HG02623 (cell line): ENCODE measurements at regions not wholly inside any gene's neighbourhood (a gene's known extent, or its start where the extent isn't known, plus 50 kb on each side); places are given as distances from the start of the nearest gene placed in this dataset.

Source experiments
- ATAC-seq: cut with Tn5 transposase; IDR thresholded peaks from one replicate; pipeline ENCODE4 v1.9.1; 2021; ENCODE audit warnings: moderate library complexity; ENCODE audit not compliant: unreplicated experiment

DNA sequence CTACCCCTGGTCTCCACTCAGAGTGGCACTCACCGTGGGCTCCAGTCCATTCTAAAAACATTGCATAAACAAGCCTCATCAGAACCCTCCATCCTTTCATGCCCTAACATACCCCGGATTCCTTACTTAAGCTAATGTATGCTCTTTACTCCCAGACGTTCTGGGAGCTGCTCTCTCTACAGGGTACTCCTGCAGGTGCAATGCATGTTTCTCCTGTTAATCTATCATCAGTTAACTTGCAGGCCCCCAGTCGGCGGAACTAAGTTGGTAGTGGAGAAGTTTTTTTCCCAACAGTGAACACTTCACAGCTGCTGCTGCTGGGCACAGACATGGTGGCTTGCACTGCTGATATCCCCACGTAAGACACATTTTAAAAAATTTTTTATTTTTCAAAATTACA lies 161.6 kb upstream of the FAT1 start:
- no peak for ATAC-seq

DNA sequence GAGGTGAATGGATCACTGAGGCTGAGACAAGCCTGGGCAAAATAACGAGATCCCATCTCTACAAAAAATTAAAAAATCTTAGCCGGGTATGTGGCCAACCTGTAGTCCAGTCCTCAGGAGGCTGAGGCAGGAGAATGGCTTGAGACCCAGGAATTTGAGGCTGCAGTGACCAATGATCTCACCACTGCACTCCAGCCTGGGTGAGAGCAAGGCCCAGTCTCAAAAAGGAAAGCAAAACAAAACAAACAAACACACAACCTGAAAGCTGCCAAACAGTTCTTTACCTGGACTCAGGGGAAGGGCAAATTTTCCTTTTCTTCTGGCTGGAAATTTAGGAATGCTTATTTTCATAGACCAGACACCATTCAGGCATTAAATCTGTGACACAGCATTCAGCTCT lies 163.1 kb upstream of the FAT1 start:
- no peak for ATAC-seq

- no peak for ATAC-seq
These were observed 163.6 kb upstream of the FAT1 start for GRCh38 chr4:186887291-186887700.

DNA sequence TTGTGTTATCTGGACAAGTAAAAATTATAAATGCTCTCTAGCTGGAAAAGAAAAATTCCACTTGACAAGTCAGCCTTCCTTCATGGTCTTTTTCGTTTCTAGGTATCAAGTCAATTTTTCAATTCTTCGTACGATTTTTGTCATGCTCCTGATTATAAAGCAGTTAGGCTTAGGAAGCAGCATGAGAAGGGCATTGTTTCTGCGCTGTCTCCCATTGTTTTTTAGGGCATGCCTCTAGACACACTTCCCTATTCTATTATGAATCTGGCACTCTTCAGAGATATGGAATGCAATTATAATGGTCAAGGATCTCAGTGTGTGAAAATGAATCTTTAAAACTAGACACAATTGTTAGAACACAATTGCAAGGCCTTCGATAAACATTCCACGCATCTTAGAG lies 164.1 kb upstream of the FAT1 start:
- no peak for ATAC-seq

- no peak for ATAC-seq
These were observed 166.4 kb upstream of the FAT1 start for GRCh38 chr4:186889876-186890643.

DNA sequence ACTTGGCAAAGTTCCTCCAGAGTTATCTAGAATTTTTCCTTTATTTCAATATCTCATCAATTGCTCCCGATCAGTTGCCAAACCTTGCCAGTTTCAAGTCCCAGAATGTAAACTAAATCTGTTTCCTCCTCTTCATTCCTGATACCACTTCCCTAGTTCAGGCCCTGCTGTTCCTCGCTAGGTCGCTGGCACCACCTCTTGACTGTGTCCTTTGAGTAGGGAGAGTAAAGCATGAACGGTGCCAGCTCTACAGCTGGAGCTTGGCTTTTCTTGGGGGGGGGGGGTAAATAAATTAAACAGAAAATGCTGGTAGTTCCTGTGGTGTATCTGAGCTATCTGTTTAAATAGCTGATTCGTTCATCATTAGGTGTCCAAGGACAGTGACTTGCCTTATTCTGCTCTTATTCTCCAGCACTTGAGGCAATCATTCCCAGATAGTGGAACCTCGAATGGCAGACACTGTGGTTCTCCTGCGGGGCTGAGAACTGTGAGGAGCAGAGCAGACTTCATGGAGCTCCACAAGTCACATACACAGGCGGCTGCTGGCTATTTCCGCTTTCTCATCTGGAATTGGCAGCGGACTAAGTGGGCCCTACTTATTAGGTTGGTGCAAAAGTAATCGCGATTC lies 168.3 kb upstream of the FAT1 start:
- no peak for ATAC-seq

GRCh38 chr4:186898367-186898766 lies 174.7 kb upstream of the FAT1 start:
- no peak for ATAC-seq

DNA sequence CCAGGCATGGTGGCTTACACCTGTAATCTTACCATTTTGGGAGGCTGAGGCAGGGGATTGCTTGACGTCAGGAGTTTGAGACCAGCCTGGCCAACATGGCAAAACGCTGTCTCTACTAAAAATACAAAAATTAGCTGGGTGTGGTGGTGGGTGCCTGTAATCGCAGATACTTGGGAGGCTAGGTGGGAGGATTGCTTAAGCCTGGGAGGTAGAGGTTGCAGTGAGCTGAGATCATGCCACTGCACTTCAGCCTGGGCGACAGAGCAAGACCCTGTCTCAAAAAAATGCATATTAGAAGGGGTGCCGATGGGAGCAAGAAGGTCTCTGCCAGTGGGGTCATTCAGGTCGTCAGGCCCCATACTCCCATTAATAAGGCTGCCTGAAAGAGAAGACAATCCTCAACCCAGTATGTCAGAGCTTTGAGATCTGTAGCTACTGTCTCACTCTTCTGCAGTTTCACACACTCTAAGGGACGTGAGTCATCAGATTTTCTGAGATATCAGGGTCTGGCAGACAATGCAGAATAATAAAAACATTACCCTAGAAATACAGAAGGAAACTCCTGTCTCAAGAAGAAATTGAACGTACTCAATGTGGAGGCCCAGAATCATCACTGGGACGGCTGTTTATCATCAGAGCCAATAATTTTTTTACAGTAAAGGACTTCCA lies 176.7 kb upstream of the FAT1 start:
- no peak for ATAC-seq

DNA sequence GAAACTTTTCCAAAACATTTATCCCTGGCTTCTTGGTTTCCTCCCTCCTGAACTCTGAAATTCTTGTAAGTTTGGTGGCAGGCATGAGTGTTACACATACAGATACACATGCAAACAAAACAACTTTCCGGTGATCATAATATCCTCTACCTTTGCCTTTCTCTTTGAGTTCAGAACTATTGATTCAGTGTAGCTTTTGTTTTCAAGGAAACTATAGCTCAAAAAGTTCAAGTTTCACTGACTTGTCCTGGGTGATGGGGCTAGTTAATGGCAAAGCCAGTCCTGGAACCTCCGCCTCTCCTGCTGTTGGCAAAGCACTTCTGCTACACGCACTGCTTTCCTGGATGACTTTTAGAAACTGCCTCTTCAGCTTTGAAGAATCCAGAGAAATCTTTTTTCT lies 177.3 kb upstream of the FAT1 start:
- no peak for ATAC-seq

DNA sequence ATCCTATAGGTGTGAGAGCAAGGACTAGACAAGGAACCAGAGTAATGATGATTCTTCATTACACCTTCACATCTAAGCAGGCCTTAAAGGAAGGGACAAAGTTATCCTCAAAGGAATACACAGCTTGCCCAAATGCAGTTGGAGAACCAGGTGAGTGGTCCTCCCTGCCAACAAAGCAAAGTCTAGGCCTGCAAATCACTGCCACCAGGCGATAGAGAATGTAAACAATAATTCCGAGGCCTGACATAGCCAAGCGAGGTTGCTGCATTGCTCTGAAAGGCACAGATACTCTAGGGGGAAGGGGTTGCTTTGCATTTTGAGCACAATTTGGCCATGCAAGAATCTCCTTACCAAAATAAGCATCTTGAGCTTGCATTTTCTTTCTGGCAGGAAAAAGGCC lies 178.2 kb upstream of the FAT1 start:
- ATAC-seq: no peak

- ATAC-seq: no peak
These were observed 178.7 kb upstream of the FAT1 start for GRCh38 chr4:186902361-186902760.

DNA sequence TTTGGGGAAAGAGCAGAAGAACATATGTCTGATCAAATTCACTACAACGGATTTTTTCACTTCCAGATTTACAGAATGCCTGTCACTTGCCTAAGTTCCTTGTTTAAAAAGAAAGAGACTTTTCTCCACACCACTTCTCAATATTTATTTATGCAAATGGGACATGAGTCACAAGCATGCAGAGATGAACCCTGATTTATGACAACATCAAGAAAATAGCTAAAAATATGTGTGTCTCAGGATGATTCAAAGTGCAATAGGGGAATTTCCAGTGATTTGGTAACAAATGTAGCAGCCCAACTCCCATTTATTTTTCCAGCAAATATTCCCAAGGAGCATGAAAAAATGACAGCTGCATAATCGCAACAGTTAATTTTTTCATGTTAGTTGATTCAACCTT lies 180.4 kb upstream of the FAT1 start:
- ATAC-seq: no peak

- ATAC-seq: no peak
These were observed 183.1 kb upstream of the FAT1 start for GRCh38 chr4:186906722-186907121.

- no peak for ATAC-seq
These were observed 186.7 kb upstream of the FAT1 start for GRCh38 chr4:186910385-186910784.

GRCh38 chr4:186912606-186913005 lies 188.9 kb upstream of the FAT1 start:
- ATAC-seq: no peak

DNA sequence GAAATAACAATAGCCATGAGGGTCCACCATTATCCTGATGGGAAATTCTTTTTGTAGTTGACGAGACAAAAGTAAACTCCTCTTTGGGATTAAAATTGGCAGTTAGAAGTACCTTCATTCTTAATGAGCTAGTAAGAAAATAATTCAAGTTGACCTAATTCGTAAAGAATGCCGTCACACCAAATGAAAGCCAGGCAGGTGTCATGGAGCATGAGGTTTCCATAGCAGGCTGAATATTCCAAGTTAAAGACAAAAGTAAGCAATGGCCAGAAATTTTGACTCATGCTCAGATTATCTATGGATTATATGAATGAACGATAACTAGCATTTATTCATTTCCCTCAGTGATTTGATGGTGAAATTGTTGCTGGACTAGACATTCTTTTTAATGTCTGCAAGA lies 192.2 kb upstream of the FAT1 start:
- ATAC-seq: no peak

DNA sequence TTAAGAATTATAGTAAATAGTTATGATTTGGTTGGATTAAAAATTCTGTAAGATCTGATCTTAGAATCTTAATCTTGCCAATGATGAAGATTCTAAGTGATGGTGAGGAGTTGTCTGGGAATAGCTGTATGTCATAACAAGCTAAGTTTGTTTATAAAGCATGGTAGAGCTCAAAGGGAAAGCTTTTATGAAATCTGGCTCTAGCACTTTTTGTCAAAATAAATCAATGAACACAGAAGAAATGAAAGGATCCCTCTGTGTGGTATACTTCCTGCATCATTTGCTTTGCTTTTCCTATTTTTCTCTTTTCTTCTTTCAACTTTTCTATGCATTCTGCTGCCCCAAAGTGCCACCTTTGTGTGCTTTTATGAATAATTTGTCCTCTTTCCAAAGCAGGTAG lies 193.5 kb upstream of the FAT1 start:
- no peak for ATAC-seq

DNA sequence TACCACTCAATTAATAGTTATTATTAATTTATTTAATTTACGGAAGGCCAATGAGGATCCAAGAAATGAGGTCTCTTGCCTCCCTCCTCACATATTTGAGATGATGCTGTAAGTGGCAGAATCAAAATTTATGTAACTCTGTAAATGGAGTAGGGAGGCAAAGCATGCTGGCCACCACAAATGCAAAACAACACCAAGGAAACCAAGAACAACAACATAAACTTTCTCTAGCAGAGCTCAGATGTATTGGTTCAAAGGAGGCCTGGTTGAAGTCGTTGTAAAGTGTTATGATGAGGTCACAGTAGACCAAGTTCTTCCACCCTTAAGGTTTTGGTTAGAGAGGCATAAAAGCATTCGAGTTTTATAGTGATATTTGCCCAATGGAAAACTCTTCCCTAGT lies 194.8 kb upstream of the FAT1 start:
- ATAC-seq: no peak

DNA sequence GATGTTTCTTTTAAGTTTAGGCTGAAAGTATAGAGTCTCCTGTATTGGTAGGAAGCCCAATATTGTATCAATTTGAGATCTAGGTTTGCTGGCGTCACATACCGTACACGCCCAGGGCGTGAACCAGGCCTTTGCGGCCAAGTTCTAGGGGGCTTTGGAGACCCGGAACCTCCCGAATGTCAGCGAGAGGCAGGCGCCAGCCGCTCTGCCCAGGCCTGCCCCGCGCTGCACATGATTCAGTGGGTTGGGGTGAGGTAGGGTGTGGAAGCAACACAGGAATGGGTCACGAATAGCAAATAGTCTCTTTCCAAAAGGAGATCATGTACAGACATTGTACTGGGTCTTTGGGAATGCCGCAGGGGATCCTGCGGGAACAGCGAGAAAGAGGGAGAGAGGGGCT lies 195.7 kb upstream of the FAT1 start:
- no peak for ATAC-seq

DNA sequence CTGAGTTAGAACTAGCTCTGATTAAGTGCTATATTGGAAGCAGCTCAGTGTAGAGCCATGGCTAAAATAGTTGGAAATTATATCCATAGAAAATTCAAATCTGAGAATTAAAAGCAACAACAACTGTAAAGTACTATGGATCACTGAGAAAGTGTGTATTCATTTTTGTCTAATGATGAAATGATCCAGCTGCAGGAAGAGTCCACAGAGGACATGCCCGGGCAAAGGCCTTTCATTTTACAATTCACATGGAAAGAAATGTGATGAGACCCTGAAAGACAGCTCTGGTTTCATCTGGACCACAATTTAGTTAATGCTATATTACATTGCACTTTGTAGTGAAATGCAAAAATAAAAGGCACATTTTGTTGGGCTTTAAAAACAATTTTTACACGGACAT lies 196.8 kb upstream of the FAT1 start:
- no peak for ATAC-seq

- ATAC-seq: no peak
These were observed 197.3 kb upstream of the FAT1 start for GRCh38 chr4:186920992-186921391.

DNA sequence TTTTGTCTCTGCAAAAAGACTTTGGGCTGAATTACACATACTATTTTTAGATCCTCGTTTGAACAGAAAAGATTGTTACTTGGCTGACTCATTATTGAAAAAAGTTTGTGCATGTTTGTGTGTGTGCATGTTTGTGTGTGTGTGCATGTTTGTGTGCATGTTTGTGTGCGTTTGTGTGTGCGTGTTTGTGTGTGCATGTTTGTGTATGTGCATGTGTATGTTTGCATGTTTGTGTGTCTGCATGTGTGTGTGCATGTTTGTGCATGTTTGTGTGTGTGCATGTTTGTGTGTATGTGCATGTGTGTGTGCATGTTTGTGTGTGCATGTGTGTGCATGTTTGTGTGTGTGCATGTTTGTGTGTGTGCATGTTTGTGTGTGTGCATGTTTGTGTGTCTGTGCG lies 201.1 kb upstream of the FAT1 start:
- ATAC-seq: no peak
